Mesendoderm (in vitro differentiated cells): ENCODE measurements at regions not wholly inside any gene's neighbourhood (a gene's known extent, or its start where the extent isn't known, plus 50 kb on each side); places are given as distances from the start of the nearest gene placed in this dataset.
"Not testable (repeated sequence)": the region's sequence is repeated elsewhere in the genome, so short reads cannot be mapped to it uniquely, and the experiment has no call there.

Experiments used
- DNase-seq: peaks from one replicate; pipeline ENCODE4 v3.0.0; 2013
- H2AK5ac ChIP-seq: 2 replicates; pipeline ENCODE4 v1.6.1; 2013; ENCODE audit warnings: low read length, inconsistent platforms
- H2BK120ac ChIP-seq: 2 replicates; pipeline ENCODE4 v1.6.1; 2013; ENCODE audit warnings: low read depth, mild to moderate bottlenecking, low read length, moderate library complexity, mixed read lengths
- H2BK15ac ChIP-seq: replicated peaks from 2 replicates; pipeline ENCODE4 v1.6.1; 2013; ENCODE audit warnings: low read depth, mild to moderate bottlenecking, moderate library complexity
- H2BK5ac ChIP-seq: 2 replicates; pipeline ENCODE4 v1.6.1; 2013; ENCODE audit warnings: low read length, inconsistent platforms
- H3K18ac ChIP-seq: 2 replicates; pipeline ENCODE4 v1.6.1; 2013; ENCODE audit warnings: mild to moderate bottlenecking, low read length, mixed read lengths
- H3K23ac ChIP-seq: one replicate; pipeline ENCODE4 v1.6.1; 2013; ENCODE audit warnings: low read length
- H3K27ac ChIP-seq: 2 replicates; pipeline ENCODE4 v1.5.1; 2013; ENCODE audit warnings: low read depth, mild to moderate bottlenecking, inconsistent platforms, low read length, moderate library complexity
- H3K27me3 ChIP-seq: 2 replicates; pipeline ENCODE4 v1.6.1; 2013; ENCODE audit warnings: low read length, control low read depth, mild to moderate bottlenecking, inconsistent platforms; ENCODE audit not compliant: insufficient read depth, poor library complexity
- H3K36me3 ChIP-seq: 2 replicates; pipeline ENCODE4 v1.6.1; 2013; ENCODE audit warnings: low read length, inconsistent platforms; ENCODE audit not compliant: control insufficient read depth, insufficient read depth
- H3K4ac ChIP-seq: one replicate; pipeline ENCODE4 v1.6.1; 2013; ENCODE audit warnings: low read depth, mild to moderate bottlenecking, low read length, moderate library complexity
- H3K4me1 ChIP-seq: 2 replicates; pipeline ENCODE4 v1.6.1; 2013; ENCODE audit warnings: low read depth, low read length, inconsistent platforms; ENCODE audit not compliant: control insufficient read depth
- H3K4me2 ChIP-seq: 2 replicates; pipeline ENCODE4 v1.6.1; 2013; ENCODE audit warnings: low read length
- H3K4me3 ChIP-seq: 2 replicates; pipeline ENCODE4 v1.5.1; 2013; ENCODE audit warnings: mild to moderate bottlenecking, low read length
- H3K56ac ChIP-seq: one replicate; pipeline ENCODE4 v1.6.1; 2013; ENCODE audit warnings: low read length
- H3K79me1 ChIP-seq: 2 replicates; pipeline ENCODE4 v1.6.1; 2013; ENCODE audit warnings: low read length, inconsistent platforms
- H3K79me2 ChIP-seq: 2 replicates; pipeline ENCODE4 v1.6.1; 2013; ENCODE audit warnings: mild to moderate bottlenecking, low read length; ENCODE audit not compliant: control insufficient read depth, insufficient read depth
- H3K9ac ChIP-seq: 2 replicates; pipeline ENCODE4 v1.6.1; 2013; ENCODE audit warnings: low read length, inconsistent platforms
- H4K5ac ChIP-seq: one replicate; pipeline ENCODE4 v1.6.1; 2013; ENCODE audit warnings: low read length
- H4K8ac ChIP-seq: one replicate; pipeline ENCODE4 v1.6.1; 2013; ENCODE audit warnings: low read depth, mild to moderate bottlenecking, control low read depth, low read length, moderate library complexity
- WGBS: extraction: QIAGEN DNeasy Blood & Tissue Kit; methylation state at CpG from one replicate; pipeline ENCODE4 v1.1.7; 2013; ENCODE audit warnings: low lambda C conversion rate, missing lambda C conversion rate; ENCODE audit not compliant: insufficient coverage; ENCODE audit errors: extremely low coverage; 5-methylcytosine and 5-hydroxymethylcytosine counted together

DNA sequence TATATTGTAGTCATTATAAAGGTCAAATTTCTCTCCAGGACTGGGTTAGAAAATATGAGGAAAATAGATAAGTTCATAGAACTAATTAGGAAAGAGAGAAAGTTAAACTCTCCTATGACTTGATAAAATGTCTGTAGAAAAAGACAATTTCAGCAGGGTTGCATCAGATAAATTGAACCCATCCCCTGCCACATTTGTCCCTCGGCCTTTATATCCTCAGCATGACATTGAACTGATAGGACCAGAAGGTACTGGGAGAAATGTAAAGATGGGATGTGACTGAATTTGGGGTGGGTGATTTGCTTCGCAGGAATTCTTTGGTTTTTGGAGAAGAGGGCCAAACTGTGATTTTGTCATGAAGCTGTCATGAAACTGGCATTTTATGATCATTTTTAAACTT, 68.1 kb upstream of the KIF2A start:
- not testable (repeated sequence) for H2AK5ac ChIP-seq, H3K56ac ChIP-seq, H3K4ac ChIP-seq, H3K9ac ChIP-seq, H3K36me3 ChIP-seq, H4K8ac ChIP-seq, H3K4me2 ChIP-seq, H3K4me1 ChIP-seq, H2BK15ac ChIP-seq, H3K79me2 ChIP-seq, DNase-seq, H3K18ac ChIP-seq, H4K5ac ChIP-seq, H3K4me3 ChIP-seq, H2BK5ac ChIP-seq, H3K79me1 ChIP-seq, H3K27me3 ChIP-seq, H2BK120ac ChIP-seq, H3K27ac ChIP-seq, H3K23ac ChIP-seq
- no CpG with 5 or more reads among the region's 2 CpGs for WGBS

GRCh38 chr5:62238584-62238983, 67.4 kb upstream of the KIF2A start:
- H2BK5ac ChIP-seq, H4K8ac ChIP-seq, H3K18ac ChIP-seq, DNase-seq, H2AK5ac ChIP-seq, H3K36me3 ChIP-seq, H3K23ac ChIP-seq, H3K4ac ChIP-seq, H3K56ac ChIP-seq, H3K4me1 ChIP-seq, H2BK15ac ChIP-seq, H3K79me2 ChIP-seq, H3K79me1 ChIP-seq, H3K27me3 ChIP-seq, H3K27ac ChIP-seq, H2BK120ac ChIP-seq, H3K4me2 ChIP-seq, H4K5ac ChIP-seq, H3K9ac ChIP-seq, H3K4me3 ChIP-seq: not testable (repeated sequence)
- no CpG with 5 or more reads among the region's 3 CpGs for WGBS

DNA sequence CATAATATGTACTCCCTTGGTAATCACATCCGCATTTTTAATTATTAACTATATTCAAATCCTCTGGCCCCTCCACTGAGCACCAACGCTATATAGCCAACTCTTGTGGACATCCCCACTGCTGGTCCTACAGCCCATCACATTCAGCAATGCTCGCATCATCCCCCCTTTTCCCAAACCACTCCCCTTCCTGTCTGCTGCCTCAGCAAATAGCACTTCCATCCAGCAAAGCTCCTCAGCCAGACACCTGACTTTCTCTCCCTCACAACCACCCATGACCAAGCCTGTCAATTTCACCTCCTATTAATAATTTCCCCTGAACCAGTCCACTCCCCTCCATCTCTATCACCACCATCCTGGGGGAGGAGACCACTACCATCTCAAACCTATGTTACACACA, 65.5 kb upstream of the KIF2A start:
- H3K18ac ChIP-seq, H3K79me1 ChIP-seq, H4K8ac ChIP-seq, H3K4ac ChIP-seq, H3K4me3 ChIP-seq, H3K36me3 ChIP-seq, H3K9ac ChIP-seq, H3K4me1 ChIP-seq, H2BK5ac ChIP-seq, H3K27me3 ChIP-seq, H4K5ac ChIP-seq, H2BK15ac ChIP-seq, H2BK120ac ChIP-seq, H2AK5ac ChIP-seq, H3K27ac ChIP-seq, DNase-seq, H3K23ac ChIP-seq, H3K4me2 ChIP-seq, H3K56ac ChIP-seq, H3K79me2 ChIP-seq: not testable (repeated sequence)
- WGBS: no CpG with 5 or more reads among the region's 3 CpGs

- H3K79me2 ChIP-seq, H2BK5ac ChIP-seq, H3K4me2 ChIP-seq, H2BK120ac ChIP-seq, H3K36me3 ChIP-seq, H3K18ac ChIP-seq, H3K4me1 ChIP-seq, H3K4ac ChIP-seq, H3K79me1 ChIP-seq, H3K23ac ChIP-seq, DNase-seq, H3K27me3 ChIP-seq, H3K27ac ChIP-seq, H3K9ac ChIP-seq, H4K8ac ChIP-seq, H3K56ac ChIP-seq, H2BK15ac ChIP-seq, H2AK5ac ChIP-seq, H3K4me3 ChIP-seq, H4K5ac ChIP-seq: not testable (repeated sequence)
- no CpG with 5 or more reads among the region's 5 CpGs for WGBS
These were observed 64.0 kb upstream of the KIF2A start for GRCh38 chr5:62242000-62242399.

DNA sequence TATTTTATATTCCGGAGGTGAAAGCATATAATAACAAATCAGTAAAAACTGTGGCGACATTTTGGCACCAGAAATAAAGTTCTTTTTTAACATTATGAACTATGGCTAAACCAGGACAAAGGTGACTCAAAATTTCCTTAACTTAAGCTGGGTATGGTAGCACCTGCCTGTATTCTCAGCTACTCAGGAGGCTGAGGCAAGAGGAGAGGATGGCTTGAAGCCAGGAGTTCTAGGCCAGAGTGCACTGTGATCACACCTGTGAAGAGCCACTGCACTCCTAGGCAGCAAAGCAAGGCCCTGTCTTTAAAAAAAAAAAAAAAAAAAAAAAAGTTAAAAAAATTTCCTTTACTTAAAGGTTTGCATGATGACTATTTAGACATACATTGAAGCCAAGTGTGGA, 63.0 kb upstream of the KIF2A start:
- not testable (repeated sequence) for H3K36me3 ChIP-seq, H3K79me2 ChIP-seq, H4K5ac ChIP-seq, H3K79me1 ChIP-seq, H3K9ac ChIP-seq, H2BK15ac ChIP-seq, H3K4me3 ChIP-seq, H3K4ac ChIP-seq, H3K27me3 ChIP-seq, H3K4me2 ChIP-seq, H4K8ac ChIP-seq, DNase-seq, H3K27ac ChIP-seq, H3K23ac ChIP-seq, H3K18ac ChIP-seq, H3K56ac ChIP-seq, H2BK120ac ChIP-seq, H2AK5ac ChIP-seq, H2BK5ac ChIP-seq, H3K4me1 ChIP-seq
- no CpG with 5 or more reads among the region's 2 CpGs for WGBS

- H3K27me3 ChIP-seq, H3K4me3 ChIP-seq, H2BK5ac ChIP-seq, H2BK120ac ChIP-seq, H3K18ac ChIP-seq, H3K79me2 ChIP-seq, H3K4me1 ChIP-seq, H2BK15ac ChIP-seq, H3K36me3 ChIP-seq, H3K56ac ChIP-seq, H3K4me2 ChIP-seq, H4K8ac ChIP-seq, H4K5ac ChIP-seq, H2AK5ac ChIP-seq, H3K79me1 ChIP-seq, H3K9ac ChIP-seq, H3K23ac ChIP-seq, H3K27ac ChIP-seq, H3K4ac ChIP-seq, DNase-seq: not testable (repeated sequence)
- no CpG with 5 or more reads among the region's 6 CpGs for WGBS
These were observed 57.8 kb upstream of the KIF2A start for GRCh38 chr5:62248192-62248591.
